Skeletal muscle tissue (tissue), 3 donors: ENCODE measurements at regions not wholly inside any gene's neighbourhood (a gene's known extent, or its start where the extent isn't known, plus 50 kb on each side); places are given as distances from the start of the nearest gene placed in this dataset.
"Not testable (repeated sequence)": the region's sequence is repeated elsewhere in the genome, so short reads cannot be mapped to it uniquely, and the experiment has no call there.

ENCODE experiments used
- H3K27ac ChIP-seq: one replicate; pipeline ENCODE4 v1.7.0; 2013; ENCODE audit warnings: mild to moderate bottlenecking, low read depth, low read length, inconsistent platforms
- H3K27me3 ChIP-seq, 3 donors: one replicate each; pipeline ENCODE4 v1.7.0; 2013; ENCODE audit warnings: low read length in 3 of 3; ENCODE audit not compliant: control insufficient read depth in 3 of 3, insufficient read depth in 3 of 3
- H3K36me3 ChIP-seq, 3 donors: one replicate each; pipeline ENCODE4 v1.7.0; 2013; ENCODE audit warnings: low read length in 3 of 3; ENCODE audit not compliant: control insufficient read depth in 3 of 3, insufficient read depth in 3 of 3
- H3K4me1 ChIP-seq, 3 donors: one replicate each; pipeline ENCODE4 v1.7.0; 2013; ENCODE audit warnings: low read length in 3 of 3, mild to moderate bottlenecking in 3 of 3; ENCODE audit not compliant: control insufficient read depth in 3 of 3, insufficient read depth in 3 of 3
- H3K4me3 ChIP-seq, 3 donors: one replicate each; pipeline ENCODE4 v1.7.0; 2013; ENCODE audit warnings: low read length in 3 of 3
- H3K9ac ChIP-seq, 3 donors: one replicate each; pipeline ENCODE4 v1.7.0; 2013; ENCODE audit warnings: low read length in 3 of 3, mild to moderate bottlenecking in 3 of 3, moderate library complexity in 2 of 3, low read depth in 1 of 3
- H3K9me3 ChIP-seq, 3 donors: one replicate each; pipeline ENCODE4 v1.7.0; 2013; ENCODE audit warnings: low read length in 3 of 3; ENCODE audit not compliant: control insufficient read depth in 3 of 3
- donor health status: Osteomylitis.

DNA sequence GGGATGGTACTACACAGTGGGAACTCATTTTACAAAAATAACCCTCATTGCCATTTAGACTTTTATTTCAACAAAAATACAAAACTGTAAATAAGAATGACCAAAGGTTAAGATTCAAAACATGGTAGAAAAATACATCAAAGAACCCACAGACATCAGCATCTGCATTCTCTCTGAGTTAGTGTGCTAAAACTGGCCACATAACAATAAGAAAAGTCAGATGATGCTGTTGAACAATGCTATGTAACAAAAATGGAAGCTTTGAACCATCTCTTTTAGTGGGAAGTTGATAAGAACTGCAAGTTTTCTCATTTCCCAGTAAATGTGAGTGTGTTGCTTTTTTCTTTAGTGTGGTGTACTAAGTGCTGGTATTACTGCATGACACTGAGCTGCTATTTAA lies 888.4 kb upstream of the EPHA5 start:
- no peak overlapping the region for H3K27ac ChIP-seq
- no peak overlapping the region for H3K9ac ChIP-seq

DNA sequence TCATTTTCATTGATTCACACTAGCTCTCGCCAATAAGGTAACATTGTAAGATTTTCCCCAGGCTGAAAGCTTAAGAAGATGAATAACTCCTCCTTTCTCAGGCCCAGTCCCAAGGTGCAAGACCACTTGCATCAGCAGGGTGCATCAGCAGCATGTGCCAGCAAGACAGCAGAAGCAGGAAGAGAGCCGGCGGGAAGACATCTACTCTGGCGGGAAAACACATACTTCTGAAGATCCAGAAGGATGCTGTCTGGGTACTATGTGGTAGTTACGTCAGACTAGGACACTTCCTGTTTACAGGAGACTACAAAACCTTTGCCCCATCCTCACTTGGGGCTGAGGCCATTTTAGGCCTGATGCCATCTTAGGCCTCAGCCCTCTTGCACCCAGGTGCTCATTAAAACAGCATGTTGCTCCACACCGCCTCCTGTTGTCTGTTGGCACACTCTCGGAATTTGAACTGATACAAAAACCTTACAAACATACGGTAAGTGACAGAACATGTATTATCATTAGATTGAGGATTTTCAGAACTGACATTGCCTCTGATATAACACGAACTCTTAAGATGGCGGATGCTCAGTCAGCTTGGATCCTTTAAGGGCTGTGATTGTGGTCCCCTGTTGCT lies 886.5 kb upstream of the EPHA5 start:
- no peak overlapping the region for H3K4me3 ChIP-seq
- H3K27ac ChIP-seq: no peak overlapping the region
- H3K9me3 ChIP-seq: peaks cover 0 to 4% (median 3%) of the 10 kb centered on the region in 3 donors
- no peak overlapping the region for H3K9ac ChIP-seq
- H3K36me3 ChIP-seq: no peaks in the 10 kb centered on the region
- H3K4me1 ChIP-seq: no peaks in the 10 kb centered on the region
- no peaks in the 10 kb centered on the region for H3K27me3 ChIP-seq

More for the DNA sequence above, 888.4 kb upstream of the EPHA5 start:
- Histone ChIP-seq H3K36me3 (no peaks in the 10 kb centered on the region), H3K4me1 (no peaks in the 10 kb centered on the region), H3K27me3 (no peaks in the 10 kb centered on the region), H3K4me3 (no peak overlapping the region), H3K9me3 (no peaks in the 10 kb centered on the region)

DNA sequence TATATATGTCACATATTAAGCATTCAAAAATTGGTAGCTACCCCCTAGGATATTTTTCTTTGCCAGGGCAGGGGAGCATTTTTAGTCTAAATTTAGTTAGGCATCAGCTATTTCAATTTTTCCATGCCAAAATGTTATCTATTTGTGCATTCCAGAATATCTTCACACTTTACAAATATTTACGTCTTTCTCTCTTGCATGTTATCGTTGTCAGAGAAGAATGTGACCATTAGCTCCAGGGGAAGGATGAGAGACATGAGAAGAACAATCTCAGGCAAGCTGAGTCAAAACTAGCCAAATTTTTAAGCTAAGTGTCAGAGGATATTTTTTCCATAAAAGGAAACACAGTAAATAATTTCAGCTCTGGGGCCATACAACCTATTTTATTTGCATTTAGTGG lies 885.0 kb upstream of the EPHA5 start:
- Histone ChIP-seq H3K27me3 (no peaks in the 10 kb centered on the region), H3K9me3 (peaks cover 0 to 4% (median 3%) of the 10 kb centered on the region in 3 donors), H3K36me3 (no peaks in the 10 kb centered on the region), H3K27ac (no peak overlapping the region), H3K4me1 (no peaks in the 10 kb centered on the region), H3K9ac (no peak overlapping the region), H3K4me3 (no peak overlapping the region)

DNA sequence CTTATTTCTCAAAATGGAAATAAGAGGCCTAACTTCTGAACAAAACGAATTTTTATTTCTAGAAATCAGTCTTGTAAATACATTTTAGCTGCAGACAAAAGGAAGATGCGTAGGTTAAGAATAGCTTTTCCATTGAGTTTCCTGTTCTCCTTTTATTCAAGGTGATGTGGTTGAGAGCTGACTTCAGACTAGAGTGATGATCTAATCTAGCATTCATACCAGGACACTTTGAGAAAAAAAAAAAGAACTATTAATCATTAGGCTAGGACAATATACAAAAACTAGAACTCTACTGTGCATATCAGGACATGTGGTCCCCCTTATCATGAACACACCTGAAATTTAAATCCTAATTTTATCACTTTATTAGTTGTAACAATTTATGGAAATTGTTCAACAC lies 884.5 kb upstream of the EPHA5 start:
- H3K27ac ChIP-seq: no peak overlapping the region
- H3K36me3 ChIP-seq: no peaks in the 10 kb centered on the region
- peaks cover 0 to 4% (median 3%) of the 10 kb centered on the region in 3 donors for H3K9me3 ChIP-seq
- no peaks in the 10 kb centered on the region for H3K27me3 ChIP-seq
- no peaks in the 10 kb centered on the region for H3K4me1 ChIP-seq
- no peak overlapping the region for H3K4me3 ChIP-seq
- no peak overlapping the region for H3K9ac ChIP-seq

DNA sequence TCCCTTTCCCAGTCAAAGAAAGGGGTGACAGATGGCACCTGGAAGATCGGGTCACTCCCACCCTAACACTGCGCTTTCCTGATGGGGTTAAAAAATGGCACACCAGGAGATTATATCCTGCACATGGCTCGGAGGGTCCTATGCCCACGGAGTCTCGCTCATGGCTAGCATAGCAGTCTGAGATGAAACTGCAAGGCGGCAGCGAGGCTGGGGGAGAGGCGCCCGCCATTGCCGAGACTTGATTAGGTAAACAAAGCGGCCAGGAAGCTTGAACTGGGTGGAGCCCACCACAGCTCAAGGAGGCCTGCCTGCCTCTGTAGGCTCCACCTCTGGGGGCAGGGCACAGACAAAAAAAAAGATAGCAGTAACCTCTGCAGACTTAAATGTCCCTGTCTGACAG lies 875.0 kb upstream of the EPHA5 start:
- H3K36me3 ChIP-seq, H3K9ac ChIP-seq, H3K27ac ChIP-seq, H3K4me3 ChIP-seq, H3K4me1 ChIP-seq, H3K27me3 ChIP-seq, H3K9me3 ChIP-seq: not testable (repeated sequence)

DNA sequence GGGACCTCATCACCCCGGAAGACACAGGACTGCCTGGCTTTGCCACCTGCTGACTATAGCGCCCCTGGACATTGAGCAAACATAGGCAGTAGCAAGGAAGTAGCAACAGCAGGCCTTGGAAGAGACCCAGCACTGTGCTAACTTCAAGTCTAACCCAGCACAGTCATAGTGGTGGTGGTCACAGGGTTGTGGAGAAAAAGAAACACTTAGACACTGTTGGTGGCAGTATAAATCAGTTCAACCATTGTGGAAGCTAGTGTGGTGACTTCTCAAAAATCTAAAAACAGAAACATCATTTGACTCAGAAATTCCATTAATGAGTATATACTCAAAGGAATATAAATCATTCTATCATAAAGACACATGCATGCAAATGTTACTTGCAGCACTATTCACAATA lies 874.0 kb upstream of the EPHA5 start:
- H3K36me3 ChIP-seq: no peaks in the 10 kb centered on the region
- H3K27ac ChIP-seq: no peak overlapping the region
- H3K9me3 ChIP-seq: peaks cover 0 to 6% (median 0%) of the 10 kb centered on the region in 3 donors
- no peak overlapping the region for H3K4me3 ChIP-seq
- no peak overlapping the region for H3K9ac ChIP-seq
- no peaks in the 10 kb centered on the region for H3K27me3 ChIP-seq
- H3K4me1 ChIP-seq: no peaks in the 10 kb centered on the region

DNA sequence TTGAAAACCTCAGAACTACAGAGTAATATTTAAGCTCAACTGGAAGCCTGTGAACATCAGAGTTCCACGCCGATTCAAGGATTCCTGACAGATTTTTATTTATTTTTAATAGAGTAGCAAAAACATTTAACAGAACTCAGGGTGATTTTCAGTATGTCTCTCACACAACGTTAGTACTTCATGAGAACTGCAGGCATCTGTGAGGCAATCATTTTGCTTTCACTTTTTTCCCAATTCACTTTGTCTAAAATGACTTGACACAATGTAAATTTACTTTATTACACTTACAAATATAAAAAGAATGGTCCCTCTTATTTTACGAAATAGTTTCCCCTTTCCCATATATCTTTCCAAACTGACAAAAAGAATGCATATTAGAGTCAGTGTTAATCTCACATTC lies 869.5 kb upstream of the EPHA5 start:
- peaks cover 0 to 6% (median 0%) of the 10 kb centered on the region in 3 donors for H3K9me3 ChIP-seq
- no peak overlapping the region for H3K4me3 ChIP-seq
- H3K27me3 ChIP-seq: no peaks in the 10 kb centered on the region
- H3K9ac ChIP-seq: no peak overlapping the region
- H3K4me1 ChIP-seq: no peaks in the 10 kb centered on the region
- no peaks in the 10 kb centered on the region for H3K36me3 ChIP-seq
- H3K27ac ChIP-seq: no peak overlapping the region

DNA sequence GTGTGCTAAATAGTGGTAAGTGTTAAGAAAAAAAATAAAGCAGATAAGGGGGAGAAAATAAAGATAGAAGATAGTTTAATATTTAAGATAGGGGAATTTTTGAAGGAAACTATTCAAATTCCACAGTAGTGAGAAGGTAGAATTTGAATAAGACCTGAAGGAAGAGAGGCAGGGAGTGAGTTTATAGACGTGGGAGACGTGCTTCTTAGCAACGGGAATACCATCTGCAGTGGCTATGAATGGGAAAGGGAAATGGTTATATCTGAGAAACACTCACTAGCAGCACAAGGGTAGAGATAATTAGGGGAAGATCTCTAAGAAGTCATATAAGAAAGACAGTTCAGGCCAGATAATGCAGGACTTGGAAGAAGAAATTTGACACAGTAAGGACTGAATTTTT lies 854.5 kb upstream of the EPHA5 start:
- no peak overlapping the region for H3K27ac ChIP-seq
- no peaks in the 10 kb centered on the region for H3K27me3 ChIP-seq
- H3K9ac ChIP-seq: no peak overlapping the region
- no peaks in the 10 kb centered on the region for H3K9me3 ChIP-seq
- H3K4me1 ChIP-seq: no peaks in the 10 kb centered on the region
- no peak overlapping the region for H3K4me3 ChIP-seq
- no peaks in the 10 kb centered on the region for H3K36me3 ChIP-seq

DNA sequence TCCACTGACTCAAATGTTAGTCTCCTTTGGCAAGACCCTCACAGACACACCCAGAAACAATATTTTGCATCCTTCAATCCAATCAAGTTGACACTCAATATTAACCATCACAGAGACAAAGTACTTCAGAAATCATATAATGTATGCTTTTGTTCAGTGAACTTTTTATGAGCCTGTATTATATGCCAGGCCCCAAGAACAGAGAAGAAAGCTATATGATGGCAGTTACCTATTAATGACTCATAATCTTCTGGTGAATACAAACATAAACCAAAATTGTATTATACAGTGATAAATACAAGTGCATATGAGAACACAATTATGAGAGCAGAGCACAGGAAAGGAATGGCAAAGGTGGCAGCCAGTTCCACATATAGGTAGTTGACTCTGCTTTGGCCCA lies 852.0 kb upstream of the EPHA5 start:
- H3K9me3 ChIP-seq: no peaks in the 10 kb centered on the region
- H3K27ac ChIP-seq: no peak overlapping the region
- H3K4me1 ChIP-seq: no peaks in the 10 kb centered on the region
- no peaks in the 10 kb centered on the region for H3K27me3 ChIP-seq
- H3K4me3 ChIP-seq: no peak overlapping the region
- no peaks in the 10 kb centered on the region for H3K36me3 ChIP-seq
- no peak overlapping the region for H3K9ac ChIP-seq

DNA sequence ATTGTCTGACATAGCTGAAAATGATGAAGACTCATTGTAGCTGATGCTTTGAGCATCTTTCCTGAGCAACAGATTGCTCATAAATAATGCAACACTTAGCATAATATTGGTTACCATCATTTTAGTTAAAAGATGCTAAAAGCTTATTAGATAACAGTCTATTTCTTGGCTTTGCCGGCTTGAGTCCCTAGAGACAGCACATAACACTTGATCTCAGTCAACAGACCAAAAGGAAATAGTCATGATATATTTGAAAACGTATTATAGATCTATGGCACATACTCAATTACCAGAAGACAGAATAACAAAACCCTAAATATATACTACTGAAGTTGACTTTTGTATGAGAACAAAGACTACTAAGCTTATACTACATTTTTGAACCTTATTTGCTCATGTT lies 846.7 kb upstream of the EPHA5 start:
- no peak overlapping the region for H3K9ac ChIP-seq
- H3K36me3 ChIP-seq: no peaks in the 10 kb centered on the region
- no peaks in the 10 kb centered on the region for H3K9me3 ChIP-seq
- no peak overlapping the region for H3K4me3 ChIP-seq
- H3K27ac ChIP-seq: no peak overlapping the region
- no peaks in the 10 kb centered on the region for H3K27me3 ChIP-seq
- no peaks in the 10 kb centered on the region for H3K4me1 ChIP-seq

DNA sequence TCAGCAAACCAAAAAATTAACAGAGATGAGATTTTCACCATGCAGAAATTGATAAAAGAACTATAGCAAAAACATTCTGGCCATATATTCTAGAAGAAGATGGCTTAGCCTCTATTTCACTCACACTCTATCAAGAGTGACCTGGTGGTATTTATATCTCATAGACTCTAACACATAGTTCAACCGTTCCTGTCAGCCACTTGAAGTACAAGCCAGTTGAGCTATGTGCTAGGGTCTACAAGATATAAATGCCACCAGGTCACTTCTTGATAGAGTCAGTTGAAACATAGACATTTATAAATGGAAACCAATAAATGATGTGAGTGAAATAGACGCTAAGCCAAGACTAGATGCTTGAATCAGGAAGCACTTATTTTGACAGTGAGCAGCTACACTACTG lies 836.7 kb upstream of the EPHA5 start:
- Histone ChIP-seq H3K9me3 (no peaks in the 10 kb centered on the region), H3K36me3 (no peaks in the 10 kb centered on the region), H3K9ac (no peak overlapping the region)

More for the DNA sequence above, 836.7 kb upstream of the EPHA5 start:
- Histone ChIP-seq H3K27me3 (no peaks in the 10 kb centered on the region), H3K4me3 (no peak overlapping the region), H3K4me1 (no peaks in the 10 kb centered on the region), H3K27ac (no peak overlapping the region)
